HG03354 (cell line): ENCODE measurements at regions not wholly inside any gene's neighbourhood (a gene's known extent, or its start where the extent isn't known, plus 50 kb on each side); places are given as distances from the start of the nearest gene placed in this dataset.

ENCODE experiments used
- ATAC-seq: cut with Tn5 transposase; IDR thresholded peaks from one replicate; pipeline ENCODE4 v1.9.1; 2021; ENCODE audit warnings: mild to moderate bottlenecking; ENCODE audit not compliant: unreplicated experiment, poor library complexity, severe bottlenecking

DNA sequence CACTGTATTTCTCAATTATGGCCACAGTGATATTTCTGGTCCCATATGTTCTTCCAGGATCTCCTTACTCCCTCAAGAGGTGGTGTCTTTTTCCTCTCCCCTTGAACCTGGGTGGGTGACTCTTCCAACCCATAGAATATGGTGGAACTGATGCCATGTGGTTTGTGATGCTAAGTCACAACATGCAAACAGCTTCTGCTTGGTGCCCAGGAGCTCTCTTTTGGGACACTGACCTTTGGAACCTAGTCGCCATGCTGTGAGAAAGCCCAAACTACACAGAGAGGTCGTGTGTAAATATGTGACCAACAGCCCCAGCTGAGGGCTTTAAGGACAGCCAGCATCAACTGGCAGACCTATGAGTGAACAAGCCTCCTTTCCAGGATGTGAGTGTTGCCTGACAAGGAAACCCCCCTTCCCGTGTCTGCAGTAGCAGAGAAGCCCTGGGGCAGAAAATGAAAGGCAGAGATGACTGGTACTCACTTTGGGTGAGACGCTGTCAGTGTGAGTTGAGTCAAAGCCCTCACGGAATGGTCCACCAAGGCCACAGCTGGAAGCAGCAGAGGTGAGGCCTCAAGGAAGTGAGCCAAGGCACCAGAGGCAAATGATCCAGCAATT, 223.4 kb downstream of the BCOR start:
- ATAC-seq: peak; percentile 97

GRCh38 chrX:39875834-39876628, 221.7 kb downstream of the BCOR start:
- no peak for ATAC-seq

- no peak for ATAC-seq
Observed at GRCh38 chrX:39877905-39878304, 219.9 kb downstream of the BCOR start.

GRCh38 chrX:39883666-39884065, 214.1 kb downstream of the BCOR start:
- ATAC-seq: no peak

- no peak for ATAC-seq
Observed at GRCh38 chrX:39886282-39886681, 211.5 kb downstream of the BCOR start.

DNA sequence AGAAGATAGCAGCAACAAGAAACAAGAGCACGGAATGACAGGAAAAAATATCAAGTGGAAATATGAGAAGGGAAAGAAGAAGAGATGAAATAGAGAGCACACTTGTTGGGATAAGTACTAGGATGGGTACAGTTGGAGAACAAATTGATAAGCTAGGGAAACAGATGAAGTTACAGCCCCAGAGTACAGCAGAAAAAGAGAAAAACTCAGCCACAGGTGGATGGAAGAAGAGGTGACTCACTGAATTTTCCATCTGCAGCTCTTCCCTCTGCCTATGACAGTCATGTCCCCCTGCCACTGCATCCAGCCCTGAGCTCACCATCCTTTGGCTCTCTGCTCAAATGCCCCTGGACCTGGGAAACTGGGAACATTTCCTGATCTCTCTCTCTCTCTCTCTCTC, 209.0 kb downstream of the BCOR start:
- no peak for ATAC-seq

GRCh38 chrX:39889704-39890103, 208.1 kb downstream of the BCOR start:
- ATAC-seq: no peak

DNA sequence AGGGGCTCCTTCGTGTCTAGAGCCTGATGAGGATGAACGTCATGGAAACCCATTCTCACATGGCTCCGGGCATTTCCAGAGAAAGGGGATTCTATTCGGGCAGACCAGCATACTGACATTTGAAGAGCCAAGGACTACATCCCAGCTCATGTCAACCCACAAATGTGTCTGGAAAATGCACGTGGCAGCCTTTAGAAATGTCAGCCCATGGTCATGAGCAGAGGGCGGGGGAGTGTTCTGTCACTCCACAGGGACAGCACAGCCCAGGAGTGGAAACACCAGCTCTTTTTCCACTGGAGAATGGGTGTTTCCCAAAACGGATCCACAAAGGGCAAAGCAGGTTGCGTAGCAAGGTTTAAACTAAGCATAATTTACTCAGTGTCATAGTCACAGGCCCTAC, 207.0 kb downstream of the BCOR start:
- ATAC-seq: no peak

- ATAC-seq: no peak
Observed at GRCh38 chrX:39891781-39892180, 206.0 kb downstream of the BCOR start.

DNA sequence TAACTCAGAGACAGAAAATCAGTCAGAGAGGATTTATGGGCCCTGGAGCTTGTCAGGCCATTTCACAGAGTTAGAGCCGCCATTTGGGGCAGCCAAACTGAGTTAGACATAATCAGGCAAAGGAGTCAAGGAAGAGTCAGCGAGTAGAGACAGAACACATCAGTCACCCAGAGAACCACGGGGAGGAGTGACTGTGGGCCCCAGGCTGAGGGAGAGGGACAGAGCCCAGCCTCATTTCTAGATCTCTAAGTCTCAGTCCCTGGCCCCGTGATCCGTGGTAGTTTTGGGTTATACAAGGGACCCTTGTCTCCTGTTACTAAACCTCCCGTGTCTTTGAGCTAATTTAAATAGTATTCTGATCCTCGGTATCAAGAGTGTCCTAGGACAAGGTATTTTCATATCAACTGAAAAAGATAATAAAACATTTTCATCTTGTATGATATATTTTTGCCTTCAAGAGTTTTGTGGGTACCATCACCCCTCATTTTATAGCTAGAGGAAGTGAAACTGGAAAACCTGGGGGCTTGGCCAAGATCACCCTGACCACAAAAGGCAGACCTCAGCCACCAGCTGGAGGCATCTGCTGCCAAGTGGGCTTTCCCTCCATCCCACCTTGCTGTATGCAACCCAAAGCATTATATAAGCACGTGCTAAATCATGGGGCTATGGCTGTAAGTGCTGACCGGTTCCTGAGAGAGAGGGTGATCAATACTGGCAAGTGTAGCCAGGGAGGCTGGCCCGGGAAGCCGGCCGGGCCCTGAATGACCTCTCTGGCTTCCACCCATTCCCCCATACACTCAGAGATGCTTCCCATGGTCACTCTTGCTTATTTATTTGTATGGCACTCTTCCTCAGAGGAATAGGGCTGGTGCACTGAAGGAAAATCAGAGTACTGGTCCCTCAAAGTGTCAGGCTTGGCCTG, 204.1 kb downstream of the BCOR start:
- ATAC-seq: peak; percentile 62

GRCh38 chrX:39894683-39895082, 203.1 kb downstream of the BCOR start:
- ATAC-seq: no peak

- ATAC-seq: no peak
Observed at GRCh38 chrX:39895218-39896110, 202.3 kb downstream of the BCOR start.

GRCh38 chrX:39896951-39897740, 200.6 kb downstream of the BCOR start:
- no peak for ATAC-seq

DNA sequence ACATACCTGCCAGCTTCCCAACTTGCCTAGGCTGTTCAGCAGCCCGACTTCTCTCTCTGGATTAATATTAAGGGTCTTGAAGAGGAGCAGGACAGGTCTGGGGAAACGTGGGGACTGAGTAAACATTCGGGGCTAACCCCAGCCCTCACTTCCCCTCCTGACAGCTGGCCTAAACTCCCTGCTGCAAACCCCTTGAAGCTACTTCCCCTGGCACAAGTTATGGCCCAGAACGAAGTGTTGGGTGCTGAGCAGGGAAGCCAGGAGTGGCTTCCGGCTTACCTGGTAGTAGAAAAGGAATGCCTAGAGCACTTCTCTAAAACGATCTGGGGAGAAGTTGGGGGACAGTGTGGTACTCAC, 200.0 kb downstream of the BCOR start:
- ATAC-seq: no peak

GRCh38 chrX:39898147-39898546, 199.6 kb downstream of the BCOR start:
- ATAC-seq: no peak

GRCh38 chrX:39899059-39899458, 198.7 kb downstream of the BCOR start:
- ATAC-seq: no peak

- no peak for ATAC-seq
Observed at GRCh38 chrX:39899856-39900776, 197.6 kb downstream of the BCOR start.

- no peak for ATAC-seq
Observed at GRCh38 chrX:39900777-39901170, 197.0 kb downstream of the BCOR start.
